Osteocyte (in vitro differentiated cells): ENCODE measurements at regions not wholly inside any gene's neighbourhood (a gene's known extent, or its start where the extent isn't known, plus 50 kb on each side); places are given as distances from the start of the nearest gene placed in this dataset.
A peak's percentile ranks its signal among the peaks of the same experiment; 100 is the strongest.

Experiments
- DNase-seq: peaks from one replicate; pipeline ENCODE4 v3.0.0; 2021; ENCODE audit warnings: mixed read lengths; ENCODE audit not compliant: unreplicated experiment; ENCODE audit errors: extremely low spot score
- H3K27ac Mint-ChIP-seq: one replicate; pipeline ENCODE4 v1.8.0; 2021; ENCODE audit warnings: mild to moderate bottlenecking, mixed read lengths; ENCODE audit not compliant: unreplicated experiment
- H3K27me3 Mint-ChIP-seq: one replicate; pipeline ENCODE4 v1.8.0; 2021; ENCODE audit warnings: mixed read lengths; ENCODE audit not compliant: unreplicated experiment
- H3K36me3 Mint-ChIP-seq: one replicate; pipeline ENCODE4 v1.8.0; 2021; ENCODE audit warnings: mixed read lengths; ENCODE audit not compliant: unreplicated experiment
- H3K4me1 Mint-ChIP-seq: one replicate; pipeline ENCODE4 v1.8.0; 2021; ENCODE audit warnings: mixed read lengths; ENCODE audit not compliant: unreplicated experiment
- H3K4me3 Mint-ChIP-seq: one replicate; pipeline ENCODE4 v1.8.0; 2021; ENCODE audit warnings: mild to moderate bottlenecking, moderate library complexity, mixed read lengths; ENCODE audit not compliant: unreplicated experiment
- H3K9me3 Mint-ChIP-seq: one replicate; pipeline ENCODE4 v1.8.0; 2021; ENCODE audit warnings: mixed read lengths; ENCODE audit not compliant: unreplicated experiment
- CTCF ChIP-seq: fragments of 200-600 bp; sonication (generic); IDR thresholded peaks from 2 replicates; pipeline ENCODE4 v1.5.0; 2021; ENCODE audit warnings: antibody characterized with exemption, mild to moderate bottlenecking, moderate library complexity

- no peak overlapping the region for H3K27ac Mint-ChIP-seq
- no peak overlapping the region for H3K4me3 Mint-ChIP-seq
- H3K9me3 Mint-ChIP-seq: peaks cover 5% of the 10 kb centered on the region
Observed at GRCh38 chr18:23330423-23330822, 122.7 kb upstream of the RIOK3 start.

GRCh38 chr18:23331091-23331920, 121.8 kb upstream of the RIOK3 start:
- peaks cover 20% of the 10 kb centered on the region for H3K36me3 Mint-ChIP-seq
- no peak overlapping the region for H3K4me3 Mint-ChIP-seq
- peaks cover 5% of the 10 kb centered on the region for H3K9me3 Mint-ChIP-seq
- H3K4me1 Mint-ChIP-seq: peaks cover 5% of the 10 kb centered on the region
- DNase-seq: no peak
- no peak for TF ChIP-seq CTCF
- H3K27ac Mint-ChIP-seq: no peak overlapping the region
- H3K27me3 Mint-ChIP-seq: no peaks in the 10 kb centered on the region

More at GRCh38 chr18:23330423-23330822, 122.7 kb upstream of the RIOK3 start:
- Mint-ChIP-seq H3K27me3 (no peaks in the 10 kb centered on the region), H3K36me3 (peaks cover 25% of the 10 kb centered on the region), H3K4me1 (no peaks in the 10 kb centered on the region)
- no peak for DNase-seq
- no peak for TF ChIP-seq CTCF

GRCh38 chr18:23332356-23332755, 120.7 kb upstream of the RIOK3 start:
- TF ChIP-seq CTCF: no peak
- Mint-ChIP-seq H3K27ac (no peak overlapping the region), H3K36me3 (peaks cover 16% of the 10 kb centered on the region), H3K9me3 (no peaks in the 10 kb centered on the region), H3K27me3 (no peaks in the 10 kb centered on the region), H3K4me1 (peaks cover 5% of the 10 kb centered on the region), H3K4me3 (no peak overlapping the region)
- no peak for DNase-seq

GRCh38 chr18:23333827-23334226, 119.3 kb upstream of the RIOK3 start:
- TF ChIP-seq CTCF: no peak
- DNase-seq: no peak
- Mint-ChIP-seq H3K4me1 (peaks cover 5% of the 10 kb centered on the region), H3K27me3 (no peaks in the 10 kb centered on the region), H3K27ac (no peak overlapping the region), H3K9me3 (no peaks in the 10 kb centered on the region), H3K4me3 (no peak overlapping the region), H3K36me3 (peaks cover 16% of the 10 kb centered on the region)

GRCh38 chr18:23334569-23334968, 118.5 kb upstream of the RIOK3 start:
- DNase-seq: peak; percentile 54
- H3K9me3 Mint-ChIP-seq: no peaks in the 10 kb centered on the region
- no peak overlapping the region for H3K4me3 Mint-ChIP-seq
- peaks cover 13% of the 10 kb centered on the region for H3K36me3 Mint-ChIP-seq
- H3K27ac Mint-ChIP-seq: no peak overlapping the region
- TF ChIP-seq CTCF: no peak
- no peaks in the 10 kb centered on the region for H3K27me3 Mint-ChIP-seq
- H3K4me1 Mint-ChIP-seq: peaks cover 5% of the 10 kb centered on the region
